Adrenal gland (tissue), 5 donors: ENCODE measurements at regions not wholly inside any gene's neighbourhood (a gene's known extent, or its start where the extent isn't known, plus 50 kb on each side); places are given as distances from the start of the nearest gene placed in this dataset.

Experiments
- CTCF ChIP-seq, 6 experiments: fragments of 450-650 bp in 4 of 6; fragments of 200-600 bp in 2 of 6; sonication (generic) in 1 of 6; IDR thresholded peaks; 1 replicate in 5 of 6; 2 replicates in 1 of 6; pipeline versions ENCODE4 v1.5.1 to v1.8.0; 2016 to 2021; ENCODE audit warnings: antibody characterized with exemption in 6 of 6, mild to moderate bottlenecking in 2 of 6, moderate library complexity in 1 of 6
- POLR2A ChIP-seq, 2 donors: fragments of 450-650 bp; IDR thresholded peaks; one replicate each; pipeline ENCODE4 v1.6.1; 2017; ENCODE audit warnings: antibody characterized with exemption in 2 of 2, mild to moderate bottlenecking in 2 of 2, moderate library complexity in 1 of 2
- donor health status: DM: no; HTN: no; CAD: no.

- no peak for TF ChIP-seq CTCF (IDR thresholded peaks at IDR 0.05)
- TF ChIP-seq POLR2A (IDR thresholded peaks at IDR 0.05), result no peak
Measured at GRCh38 chr1:115436596-115436995, 98.5 kb upstream of the NGF start.
